Kidney (tissue), 13 donors: ENCODE measurements at regions not wholly inside any gene's neighbourhood (a gene's known extent, or its start where the extent isn't known, plus 50 kb on each side); places are given as distances from the start of the nearest gene placed in this dataset.

Experiments used
- DNase-seq, 5 donors: peaks; one replicate each; pipeline ENCODE4 v3.0.0-alpha.2; 2013 to 2020
- FAIRE-seq: peaks from 2 replicates; lab custom pipeline; 2012; peaks lifted over from hg19 to GRCh38; lab: Jason Lieb, UNC
- H3K27ac ChIP-seq, 2 donors: one replicate each; pipeline ENCODE4 v1.7.0; 2013; ENCODE audit warnings: low read depth in 2 of 2, low read length in 2 of 2, inconsistent platforms in 1 of 2
- H3K27me3 ChIP-seq: one replicate; pipeline ENCODE4 v1.7.1; 2013; ENCODE audit warnings: low read length, inconsistent platforms; ENCODE audit not compliant: control insufficient read depth, insufficient read depth
- H3K36me3 ChIP-seq, 3 donors: one replicate each; pipeline versions ENCODE4 v1.7.0 to v1.7.1; 2013; ENCODE audit warnings: low read length in 3 of 3, control low read depth in 1 of 3, inconsistent platforms in 1 of 3; ENCODE audit not compliant: insufficient read depth in 3 of 3, control insufficient read depth in 2 of 3
- H3K4me1 ChIP-seq, 3 donors: one replicate each; pipeline versions ENCODE4 v1.7.0 to v1.7.1; 2013; ENCODE audit warnings: low read length in 3 of 3, inconsistent platforms in 1 of 3, low read depth in 1 of 3; ENCODE audit not compliant: control insufficient read depth in 2 of 3, insufficient read depth in 2 of 3
- H3K4me3 ChIP-seq, 3 donors: one replicate each; pipeline versions ENCODE4 v1.7.0 to v1.8.1; 2013; ENCODE audit warnings: low read length in 3 of 3, control low read depth in 1 of 3, inconsistent platforms in 1 of 3
- H3K9ac ChIP-seq, 3 donors: one replicate each; pipeline versions ENCODE4 v1.7.0 to v1.7.1; 2013; ENCODE audit warnings: low read length in 3 of 3, control low read depth in 1 of 3, inconsistent platforms in 1 of 3
- H3K9me3 ChIP-seq, 3 donors: one replicate each; pipeline versions ENCODE4 v1.7.0 to v1.7.1; 2013; ENCODE audit warnings: low read length in 3 of 3, control low read depth in 1 of 3, inconsistent platforms in 1 of 3; ENCODE audit not compliant: control insufficient read depth in 2 of 3, insufficient read depth in 1 of 3
- intact Hi-C: fragments of 100-400 bp; cut with DNase I; formaldehyde crosslinking; loops from one replicate; pipeline ENCODE4 v1.11.1; 2022
- TF ChIP-seq, protein P1 (sequence below): IDR thresholded peaks from 3 replicates; pipeline ENCODE4 v1.5.1; 2012; ENCODE audit warnings: mild to moderate bottlenecking, moderate library complexity, borderline replicate concordance; ENCODE audit not compliant: insufficient read depth; ENCODE audit errors: extremely low read depth
- donor health status: control.
- donor health status: control.
- donor health status: control.
- donor health status: control.
- donor health status: control.
- donor health status: DM: yes; HTN: yes; CAD: no.
- donor health status: Normal renal cell carcinoma (clear cell type).

DNA sequence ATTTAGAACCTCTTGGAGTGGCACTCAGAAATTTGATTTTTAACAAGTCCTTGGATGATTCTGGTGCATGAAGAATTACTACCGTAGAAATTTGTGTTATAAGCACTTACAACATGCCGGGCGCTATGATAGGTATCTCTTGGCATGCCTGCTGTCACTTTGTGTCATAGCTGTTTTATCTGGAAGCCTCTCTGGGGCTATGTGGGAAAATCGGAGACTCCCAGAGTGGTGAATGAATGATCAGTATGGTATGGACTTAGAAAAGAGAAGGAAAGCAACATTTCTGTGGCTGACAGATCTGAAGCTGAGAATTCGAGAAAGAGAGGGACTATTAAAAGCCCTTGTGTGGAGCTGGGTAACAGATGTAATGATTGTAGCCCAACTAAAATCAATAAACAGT lies 177.4 kb upstream of the MAMLD1 start:
- no peaks in the 10 kb centered on the region for H3K27me3 ChIP-seq
- H3K36me3 ChIP-seq = no peaks in the 10 kb centered on the region
- H3K27ac ChIP-seq = no peak overlapping the region
- TF ChIP-seq, protein P1, sequence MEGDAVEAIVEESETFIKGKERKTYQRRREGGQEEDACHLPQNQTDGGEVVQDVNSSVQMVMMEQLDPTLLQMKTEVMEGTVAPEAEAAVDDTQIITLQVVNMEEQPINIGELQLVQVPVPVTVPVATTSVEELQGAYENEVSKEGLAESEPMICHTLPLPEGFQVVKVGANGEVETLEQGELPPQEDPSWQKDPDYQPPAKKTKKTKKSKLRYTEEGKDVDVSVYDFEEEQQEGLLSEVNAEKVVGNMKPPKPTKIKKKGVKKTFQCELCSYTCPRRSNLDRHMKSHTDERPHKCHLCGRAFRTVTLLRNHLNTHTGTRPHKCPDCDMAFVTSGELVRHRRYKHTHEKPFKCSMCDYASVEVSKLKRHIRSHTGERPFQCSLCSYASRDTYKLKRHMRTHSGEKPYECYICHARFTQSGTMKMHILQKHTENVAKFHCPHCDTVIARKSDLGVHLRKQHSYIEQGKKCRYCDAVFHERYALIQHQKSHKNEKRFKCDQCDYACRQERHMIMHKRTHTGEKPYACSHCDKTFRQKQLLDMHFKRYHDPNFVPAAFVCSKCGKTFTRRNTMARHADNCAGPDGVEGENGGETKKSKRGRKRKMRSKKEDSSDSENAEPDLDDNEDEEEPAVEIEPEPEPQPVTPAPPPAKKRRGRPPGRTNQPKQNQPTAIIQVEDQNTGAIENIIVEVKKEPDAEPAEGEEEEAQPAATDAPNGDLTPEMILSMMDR = no peak
- intact Hi-C loops = no loop called here
- no peaks in the 10 kb centered on the region for H3K9me3 ChIP-seq
- H3K9ac ChIP-seq = no peak overlapping the region
- H3K4me3 ChIP-seq = no peak overlapping the region
- H3K4me1 ChIP-seq = no peaks in the 10 kb centered on the region
- FAIRE-seq (no peak), DNase-seq (no peak)

DNA sequence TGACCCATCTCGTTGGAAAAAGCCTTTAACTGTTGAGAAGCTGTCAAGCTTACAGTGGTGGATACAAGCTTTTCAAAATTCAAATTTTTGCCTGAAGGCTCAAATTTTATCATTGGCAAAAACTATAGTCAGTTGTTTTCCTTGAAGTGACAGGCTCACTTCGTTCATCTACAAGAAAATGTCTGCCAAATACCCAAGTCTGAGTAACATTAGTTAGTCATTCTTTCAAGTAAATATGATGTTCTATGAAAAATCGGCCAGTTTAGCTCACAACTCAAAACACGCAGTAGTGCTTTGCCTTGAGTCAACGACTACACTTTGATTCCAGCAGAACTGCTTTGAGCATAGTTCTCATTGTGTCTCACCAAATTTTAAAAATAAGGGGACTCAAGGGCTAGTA lies 170.3 kb upstream of the MAMLD1 start:
- DNase-seq (no peak), FAIRE-seq (no peak)
- H3K36me3 ChIP-seq = no peaks in the 10 kb centered on the region
- no peak overlapping the region for H3K27ac ChIP-seq
- intact Hi-C loops = no loop called here
- no peaks in the 10 kb centered on the region for H3K9me3 ChIP-seq
- H3K27me3 ChIP-seq = no peaks in the 10 kb centered on the region
- H3K4me3 ChIP-seq = no peak overlapping the region
- no peak overlapping the region for H3K9ac ChIP-seq
- TF ChIP-seq, protein P1 = no peak
- H3K4me1 ChIP-seq = no peaks in the 10 kb centered on the region

DNA sequence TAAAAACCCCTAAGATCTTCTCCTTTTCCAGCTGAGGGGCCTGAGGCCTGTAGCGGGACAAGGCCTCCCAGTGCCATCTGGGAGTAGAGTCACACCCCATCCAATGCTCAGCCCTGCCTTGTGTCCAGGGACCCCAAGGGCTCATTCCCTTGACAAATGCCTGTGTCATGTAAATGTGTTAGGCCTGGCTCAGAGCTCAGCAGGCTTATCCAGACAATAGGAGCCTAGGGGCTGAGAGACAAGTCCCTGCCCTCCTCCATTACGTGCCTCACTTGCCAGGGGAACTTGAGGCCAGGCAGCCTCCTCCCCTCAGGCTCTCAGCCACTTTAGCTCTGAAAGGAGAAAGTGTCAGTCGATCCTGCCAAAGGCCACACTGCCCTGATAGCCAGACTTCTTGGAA lies 166.8 kb upstream of the MAMLD1 start:
- H3K36me3 ChIP-seq = no peaks in the 10 kb centered on the region
- no peak for FAIRE-seq
- H3K27ac ChIP-seq = no peak overlapping the region
- DNase-seq = no peak
- intact Hi-C loops = no loop called here
- no peaks in the 10 kb centered on the region for H3K4me1 ChIP-seq
- H3K27me3 ChIP-seq = no peaks in the 10 kb centered on the region
- TF ChIP-seq, protein P1 = no peak
- H3K9me3 ChIP-seq = no peaks in the 10 kb centered on the region
- H3K4me3 ChIP-seq = no peak overlapping the region
- no peak overlapping the region for H3K9ac ChIP-seq

DNA sequence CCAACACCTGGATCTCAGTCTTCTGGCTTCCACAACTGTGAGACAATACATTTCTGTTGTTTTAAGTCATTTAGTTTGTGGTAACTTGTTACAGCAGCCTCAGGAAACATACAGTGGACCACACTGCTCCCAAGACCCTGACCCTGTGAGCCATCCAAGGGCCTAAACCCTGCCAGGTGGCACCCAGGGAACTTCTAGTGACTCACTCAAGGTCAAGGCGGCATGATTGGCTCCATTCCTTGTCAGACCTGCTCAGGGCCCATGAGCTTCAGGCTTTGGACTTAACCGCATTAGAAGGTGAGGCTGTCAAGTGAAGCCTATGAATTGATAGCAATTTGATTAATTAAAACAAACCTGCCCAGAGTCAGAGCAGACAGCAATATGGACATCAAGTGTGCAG lies 165.7 kb upstream of the MAMLD1 start:
- no peaks in the 10 kb centered on the region for H3K27me3 ChIP-seq
- no peak for DNase-seq
- TF ChIP-seq, protein P1 = no peak
- no peak overlapping the region for H3K27ac ChIP-seq
- no peak for FAIRE-seq
- H3K4me3 ChIP-seq = no peak overlapping the region
- H3K36me3 ChIP-seq = no peaks in the 10 kb centered on the region
- no peaks in the 10 kb centered on the region for H3K4me1 ChIP-seq
- no peak overlapping the region for H3K9ac ChIP-seq
- intact Hi-C loops = no loop called here
- no peaks in the 10 kb centered on the region for H3K9me3 ChIP-seq
